Neutrophil (primary cell): ENCODE measurements at regions not wholly inside any gene's neighbourhood (a gene's known extent, or its start where the extent isn't known, plus 50 kb on each side); places are given as distances from the start of the nearest gene placed in this dataset.

Experiments used
- H3K27ac ChIP-seq: fragments of 200-600 bp; sonication (generic); 2 replicates; pipeline ENCODE4 v1.5.1; 2016; ENCODE audit warnings: mild to moderate bottlenecking, moderate library complexity
- H3K27me3 ChIP-seq: fragments of 200-600 bp; sonication (generic); 2 replicates; pipeline ENCODE4 v1.6.0; 2016; ENCODE audit warnings: mild to moderate bottlenecking
- H3K36me3 ChIP-seq: fragments of 200-600 bp; sonication (generic); 2 replicates; pipeline ENCODE4 v1.5.1; 2017
- H3K4me1 ChIP-seq, 2 experiments: fragments of 200-600 bp in 1 of 2; sonication (generic) in 1 of 2; 1 replicate in 1 of 2; 2 replicates in 1 of 2; pipeline versions ENCODE4 v1.5.1 to v1.6.1; 2013 to 2016; ENCODE audit warnings: low read depth in 1 of 2, low read length in 1 of 2, mild to moderate bottlenecking in 1 of 2, moderate library complexity in 1 of 2; ENCODE audit not compliant: control insufficient read depth in 1 of 2, insufficient read depth in 1 of 2
- H3K4me3 ChIP-seq, 2 experiments: fragments of 200-600 bp in 1 of 2; sonication (generic) in 1 of 2; 1 replicate in 1 of 2; 2 replicates in 1 of 2; pipeline ENCODE4 v1.5.1; 2013 to 2016; ENCODE audit warnings: low read depth in 1 of 2, low read length in 1 of 2, mild to moderate bottlenecking in 1 of 2, moderate library complexity in 1 of 2
- H3K9me3 ChIP-seq: fragments of 200-600 bp; sonication (generic); 2 replicates; pipeline ENCODE4 v1.5.1; 2016
- CTCF ChIP-seq: fragments of 200-600 bp; sonication (generic); IDR thresholded peaks from 2 replicates; pipeline ENCODE4 v1.5.1; 2016; ENCODE audit warnings: antibody characterized with exemption

- peaks cover 11% of the 10 kb centered on the region for H3K27me3 ChIP-seq
- H3K4me3 ChIP-seq = no peak overlapping the region
- no peaks in the 10 kb centered on the region for H3K4me1 ChIP-seq
Measured at GRCh38 chr17:72350073-72350472, 229.3 kb downstream of the SOX9 start.

DNA sequence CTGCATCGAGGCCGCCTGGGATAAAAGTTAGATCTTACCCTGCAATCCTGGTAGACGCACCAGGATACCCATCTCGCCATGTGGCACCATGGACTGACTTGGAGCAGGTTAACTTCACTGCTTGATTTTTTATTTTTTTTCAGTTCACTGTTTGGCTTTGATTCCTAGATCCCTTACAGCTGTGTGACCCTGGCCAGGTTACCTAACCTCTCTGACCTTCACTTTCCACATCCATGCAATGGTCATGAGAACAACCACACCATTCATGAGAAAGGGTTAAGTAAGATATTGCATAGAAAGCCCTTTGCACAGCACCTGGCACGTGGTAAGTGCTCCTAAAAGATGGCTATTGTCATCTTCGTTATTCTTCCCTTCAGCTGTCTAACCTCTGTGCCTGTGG, 230.5 kb downstream of the SOX9 start:
- TF ChIP-seq CTCF = no peak
- Histone ChIP-seq H3K27ac (no peak overlapping the region), H3K4me3 (no peak overlapping the region)

More at GRCh38 chr17:72350073-72350472, 229.3 kb downstream of the SOX9 start:
- Histone ChIP-seq H3K36me3 (no peaks in the 10 kb centered on the region), H3K9me3 (no peaks in the 10 kb centered on the region), H3K27ac (no peak overlapping the region)
- TF ChIP-seq CTCF = no peak

DNA sequence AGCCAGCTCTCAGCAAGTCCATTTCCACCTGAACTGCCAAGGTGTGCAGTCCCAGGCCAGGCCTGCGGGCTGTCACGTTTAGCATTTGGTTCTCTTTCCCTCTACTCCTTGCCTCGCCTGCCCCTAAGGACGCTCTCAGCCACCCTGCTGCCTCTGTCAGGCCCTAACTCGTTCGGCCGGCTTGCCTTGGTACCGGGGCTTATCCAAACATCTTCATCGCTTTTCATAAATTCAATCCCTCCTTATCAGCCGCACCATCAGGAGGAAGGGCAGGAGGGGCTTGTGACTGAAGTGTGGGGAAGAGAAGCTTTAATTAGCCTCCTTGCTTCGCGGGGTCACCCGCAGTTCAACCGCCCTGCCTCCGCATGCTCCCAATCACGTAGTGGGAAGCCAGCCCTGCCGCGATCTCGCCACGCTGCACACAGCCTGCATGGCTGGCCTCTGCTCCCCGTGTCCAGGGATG, 231.1 kb downstream of the SOX9 start:
- TF ChIP-seq CTCF = no peak
- Histone ChIP-seq H3K4me3 (no peak overlapping the region), H3K4me1 (no peaks in the 10 kb centered on the region)

More for the DNA sequence above, 230.5 kb downstream of the SOX9 start:
- Histone ChIP-seq H3K27me3 (peaks cover 11% of the 10 kb centered on the region), H3K4me1 (no peaks in the 10 kb centered on the region), H3K36me3 (no peaks in the 10 kb centered on the region), H3K9me3 (no peaks in the 10 kb centered on the region)

GRCh38 chr17:72353502-72353901, 232.7 kb downstream of the SOX9 start:
- H3K27me3 ChIP-seq = peaks cover 11% of the 10 kb centered on the region
- H3K4me1 ChIP-seq = no peaks in the 10 kb centered on the region
- H3K4me3 ChIP-seq = no peak overlapping the region
- no peaks in the 10 kb centered on the region for H3K36me3 ChIP-seq
- H3K9me3 ChIP-seq = no peaks in the 10 kb centered on the region
- no peak overlapping the region for H3K27ac ChIP-seq
- TF ChIP-seq CTCF = no peak

More for the DNA sequence above, 231.1 kb downstream of the SOX9 start:
- Histone ChIP-seq H3K27me3 (peaks cover 11% of the 10 kb centered on the region), H3K27ac (no peak overlapping the region), H3K36me3 (no peaks in the 10 kb centered on the region), H3K9me3 (no peaks in the 10 kb centered on the region)

DNA sequence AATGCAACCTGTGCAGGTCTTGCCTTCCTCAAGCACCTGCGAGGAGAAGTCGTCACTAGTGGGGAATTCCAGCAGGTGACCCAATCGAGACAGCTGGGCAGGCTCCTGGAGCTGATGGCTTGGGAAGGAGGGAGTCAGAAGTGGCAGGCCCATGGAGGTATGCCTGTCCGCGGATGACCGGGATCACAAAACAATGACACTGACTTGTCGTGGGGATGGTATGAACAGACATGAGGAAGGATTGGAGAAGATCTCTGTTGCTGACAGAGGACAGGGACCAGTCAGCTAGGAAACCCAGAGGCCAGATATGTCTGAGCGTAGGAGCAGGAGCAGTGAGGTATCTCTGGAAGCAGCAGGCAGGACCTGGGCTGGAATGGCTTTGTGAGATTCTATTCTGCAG, 233.3 kb downstream of the SOX9 start:
- Histone ChIP-seq H3K27ac (no peak overlapping the region), H3K9me3 (no peaks in the 10 kb centered on the region), H3K4me1 (no peaks in the 10 kb centered on the region), H3K36me3 (no peaks in the 10 kb centered on the region), H3K4me3 (no peak overlapping the region), H3K27me3 (peaks cover 11% of the 10 kb centered on the region)
- TF ChIP-seq CTCF = no peak
